NOMO-1 (cell line): ENCODE measurements at regions not wholly inside any gene's neighbourhood (a gene's known extent, or its start where the extent isn't known, plus 50 kb on each side); places are given as distances from the start of the nearest gene placed in this dataset.
"Not testable (repeated sequence)": the region's sequence is repeated elsewhere in the genome, so short reads cannot be mapped to it uniquely, and the experiment has no call there.

ENCODE experiments used
- DNase-seq, 2 experiments: peaks; one replicate each; lab custom pipeline; 2025; ENCODE audit not compliant: unreplicated experiment in 2 of 2; lab: John Stamatoyannopoulos, UW

DNA sequence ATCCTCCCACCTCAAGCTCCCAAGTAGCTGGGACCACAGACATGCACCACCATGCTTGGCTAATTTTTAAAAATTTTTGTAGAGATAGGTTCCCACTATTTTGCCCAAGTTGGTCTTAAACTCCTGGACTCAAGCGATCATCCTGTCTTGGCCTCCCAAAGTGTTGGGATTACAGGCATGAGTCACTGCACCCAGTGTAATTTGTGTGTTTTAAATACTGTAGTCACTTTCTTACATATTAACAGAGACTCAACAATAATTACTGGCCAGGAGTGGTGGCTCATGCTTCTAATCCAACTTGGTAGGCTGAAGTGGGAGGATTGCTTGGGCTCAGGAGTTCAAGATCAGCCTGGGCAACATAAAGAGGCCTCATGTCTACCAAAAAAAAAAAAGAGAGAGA is 293.0 kb downstream of the RDH14 start:
- DNase-seq = no peak

DNA sequence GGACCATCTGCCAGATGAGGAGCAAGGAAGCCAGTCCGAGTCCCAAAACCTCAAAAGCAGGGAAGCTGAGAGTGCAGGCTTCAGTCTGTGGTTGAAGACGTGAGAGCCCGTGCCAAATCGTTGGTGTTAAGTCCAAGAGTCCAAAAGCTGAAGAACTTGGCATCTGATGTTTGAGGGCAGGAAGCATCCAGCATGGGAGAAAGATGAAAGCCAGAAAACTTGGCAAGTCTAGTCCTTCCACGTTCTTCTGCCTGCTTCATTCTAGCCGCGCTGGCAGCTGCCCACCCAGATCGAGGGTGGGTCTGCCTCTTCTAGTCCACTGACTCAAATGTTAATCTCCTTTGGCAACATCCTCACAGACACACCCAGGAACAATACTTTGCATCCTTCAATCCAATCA is 293.8 kb downstream of the RDH14 start:
- not testable (repeated sequence) for DNase-seq

DNA sequence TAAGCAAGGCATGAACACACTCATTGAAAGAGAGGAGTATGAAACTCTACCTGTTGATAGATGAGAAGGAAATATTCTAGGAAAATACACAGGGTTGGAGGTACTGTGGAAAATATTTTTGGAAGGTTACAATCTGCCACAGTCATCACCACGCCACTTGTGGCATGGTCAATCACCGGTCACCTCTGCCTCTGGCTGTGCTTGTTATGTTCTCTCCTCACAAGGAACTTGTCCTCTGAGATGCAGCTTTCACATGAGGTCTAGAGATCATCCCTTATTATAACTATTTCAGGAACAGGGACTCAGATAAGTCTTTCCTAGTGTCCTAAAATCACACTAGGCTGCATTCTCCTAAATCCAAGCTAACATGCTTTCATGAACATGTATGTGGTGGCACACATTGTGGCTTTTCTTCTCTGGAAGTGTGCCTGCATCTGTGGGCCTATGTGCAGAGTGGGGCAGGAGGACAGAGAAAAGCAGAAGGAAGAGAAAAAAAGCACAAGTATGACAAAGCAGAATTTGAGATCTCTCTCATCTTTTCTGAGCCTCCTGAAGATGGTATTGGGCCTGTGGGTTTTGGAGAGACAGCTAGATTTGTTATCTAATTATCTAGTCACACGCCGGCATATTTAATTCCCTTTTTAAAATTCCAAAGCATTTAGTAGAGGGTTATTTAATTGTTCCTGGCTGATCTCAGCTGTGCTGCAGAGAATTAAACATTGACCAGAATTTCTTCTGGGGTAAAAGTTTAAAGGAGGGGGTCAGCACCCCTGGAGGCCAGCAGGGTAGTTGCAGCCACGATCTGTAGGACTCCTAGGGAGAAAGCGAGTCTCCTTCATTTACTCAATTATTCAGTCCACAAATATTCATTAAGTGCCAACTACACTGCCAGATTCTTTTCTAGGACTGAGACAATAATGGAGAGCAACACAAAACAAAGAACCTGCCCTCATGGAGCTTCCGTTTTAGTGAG is 294.6 kb downstream of the RDH14 start:
- no peak for DNase-seq

DNA sequence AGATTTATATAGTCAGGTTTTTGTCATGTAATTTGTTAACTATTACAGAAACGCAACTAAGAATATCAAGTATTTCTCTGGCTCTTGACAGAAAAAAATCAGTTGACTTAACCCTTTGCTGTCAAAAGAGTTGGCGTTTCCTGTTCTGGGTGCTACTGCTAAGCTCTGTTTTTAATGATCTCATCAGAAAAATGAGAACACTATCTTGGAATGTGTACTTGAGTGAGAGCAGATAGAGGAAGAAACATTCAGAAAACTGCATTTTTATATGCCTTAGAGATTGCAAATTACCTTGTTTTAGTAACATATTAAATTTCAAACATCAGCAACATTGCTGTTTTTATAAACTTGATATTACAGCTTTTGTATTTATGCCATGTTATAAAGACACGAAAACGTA is 297.9 kb downstream of the RDH14 start:
- no peak for DNase-seq

DNA sequence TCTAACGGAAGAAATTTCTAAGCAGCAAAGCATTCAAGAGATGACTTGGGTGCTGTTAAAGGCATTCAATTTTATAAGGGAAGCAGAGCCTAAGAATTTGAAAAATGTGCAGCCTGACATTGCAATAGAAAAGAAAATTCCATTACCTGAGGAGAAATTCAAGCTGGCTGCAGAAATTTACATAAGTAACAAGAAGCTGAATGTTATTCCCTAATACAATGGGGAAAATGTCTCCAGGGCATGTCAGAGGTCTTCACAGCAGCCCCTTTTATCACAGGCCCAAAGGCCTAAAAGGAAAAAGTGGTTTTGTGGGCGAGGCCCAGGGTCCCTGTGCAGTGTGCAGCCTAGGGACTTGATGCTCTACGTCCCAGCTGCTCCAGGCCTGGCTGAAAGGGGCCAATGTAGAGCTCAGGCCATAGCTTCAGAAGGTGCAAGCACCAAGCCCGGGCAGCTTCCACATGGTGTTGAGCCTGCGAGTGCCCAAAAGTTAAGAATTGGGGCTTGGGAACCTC is 306.7 kb downstream of the RDH14 start:
- no peak for DNase-seq

DNA sequence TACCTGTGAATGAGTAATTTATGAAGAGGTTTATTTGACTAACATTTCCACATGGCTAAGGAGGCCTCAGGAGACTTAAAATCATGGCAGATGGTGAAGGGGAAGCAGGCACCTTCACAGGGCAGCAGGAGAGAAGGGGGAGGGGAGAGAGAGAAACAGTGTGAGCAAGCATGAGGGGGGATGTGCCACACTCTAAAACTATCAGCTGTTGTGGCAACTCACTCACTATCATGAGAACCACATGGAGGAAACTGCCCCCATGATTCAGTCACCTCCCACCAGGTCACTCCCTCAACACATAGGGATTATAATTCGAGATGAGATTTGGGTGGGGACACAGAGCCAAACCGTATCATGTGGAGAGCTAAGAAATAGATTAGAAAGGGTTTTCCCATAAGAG is 309.0 kb downstream of the RDH14 start:
- DNase-seq = no peak

DNA sequence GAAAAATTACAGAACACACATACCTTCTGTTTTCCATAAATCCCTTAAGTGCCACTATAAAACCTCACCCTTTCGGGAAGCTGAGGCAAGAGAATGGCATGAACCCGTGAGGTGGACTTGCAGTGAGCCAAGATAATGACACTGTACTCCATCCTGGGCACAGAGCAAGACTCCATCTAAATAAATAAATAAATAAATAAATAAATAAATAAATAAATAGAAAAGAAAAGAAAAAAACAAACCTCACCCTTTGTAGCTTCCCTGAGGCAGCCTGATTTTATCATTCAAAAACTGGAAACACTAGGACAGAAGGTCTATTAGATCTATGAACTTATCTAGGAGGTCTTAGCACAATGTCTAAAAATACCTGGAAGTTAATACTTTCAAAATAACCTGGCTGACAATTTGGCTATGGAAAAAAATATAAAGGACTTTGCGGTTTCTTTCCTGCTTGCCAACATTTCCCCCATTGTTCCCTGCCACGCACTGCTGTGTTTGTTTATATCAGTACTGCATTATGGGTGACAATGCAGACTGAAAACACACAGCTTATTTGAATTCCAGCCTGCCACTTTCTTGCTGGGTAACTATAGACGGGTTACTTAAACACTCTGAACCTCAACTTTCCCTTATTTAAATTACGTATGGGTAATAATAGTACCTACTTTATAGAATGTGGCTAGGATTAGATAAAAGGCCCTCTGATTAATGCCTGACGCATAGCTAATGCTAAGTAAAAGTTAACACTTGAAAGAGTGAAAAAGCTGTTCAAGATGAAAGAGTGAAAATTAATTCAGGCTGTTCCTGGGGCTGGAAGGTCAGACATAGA is 313.0 kb downstream of the RDH14 start:
- no peak for DNase-seq

DNA sequence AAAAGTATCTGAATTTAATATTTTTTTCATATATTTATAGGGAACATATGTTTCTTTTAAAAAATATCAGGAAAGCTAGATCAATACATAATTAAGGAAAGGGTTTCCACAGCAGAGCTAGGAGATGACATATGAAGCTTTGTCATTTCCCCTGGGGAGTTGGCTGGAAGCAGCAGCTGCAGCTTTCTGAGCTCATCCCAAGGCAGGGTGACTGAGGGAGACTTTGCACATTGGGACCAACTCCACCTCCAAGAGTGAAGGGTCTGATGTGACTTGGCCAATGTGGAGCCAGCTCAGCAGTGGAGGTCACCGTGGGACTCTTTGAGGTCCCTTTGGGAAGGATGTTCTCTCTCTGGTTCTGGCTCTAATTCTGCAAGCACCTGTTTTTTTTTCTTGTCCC is 315.1 kb downstream of the RDH14 start:
- DNase-seq = no peak

DNA sequence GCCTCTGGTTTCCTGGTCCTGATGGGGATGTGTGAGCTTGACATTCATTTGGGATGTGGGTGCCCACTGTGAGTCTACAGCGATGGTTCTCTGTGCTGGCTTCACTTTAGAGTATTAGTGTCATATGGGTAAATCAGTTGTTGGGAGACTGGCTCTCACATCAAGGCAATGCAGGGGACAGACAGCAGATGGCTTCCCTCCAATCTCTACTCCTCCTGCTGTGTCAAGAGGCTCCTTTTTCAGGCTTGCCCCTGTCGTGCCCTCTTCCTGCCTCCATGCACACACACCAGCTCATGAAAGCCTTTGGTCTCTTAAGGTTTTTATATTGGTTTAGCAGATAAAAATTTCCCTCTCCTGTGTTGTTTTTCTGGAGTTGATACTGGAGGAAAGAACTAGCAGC is 315.6 kb downstream of the RDH14 start:
- no peak for DNase-seq

DNA sequence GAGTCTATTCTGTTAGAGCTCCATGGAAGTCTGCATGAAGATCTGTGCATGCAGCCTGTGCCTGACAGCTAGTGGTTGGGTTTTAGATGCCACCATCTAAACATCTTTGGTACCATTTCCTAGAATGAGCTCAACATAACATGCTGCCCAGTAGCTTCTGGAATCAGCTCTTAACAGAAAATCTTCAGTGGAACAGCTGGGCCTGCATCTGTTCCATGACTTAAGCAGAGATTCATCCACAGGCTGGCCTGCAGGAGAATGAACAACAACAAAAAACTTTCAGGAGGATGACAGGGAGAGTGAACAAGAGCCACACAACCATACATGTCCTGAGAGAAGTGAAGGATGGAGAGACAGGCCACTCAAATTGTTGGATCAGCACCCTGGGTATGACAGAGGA is 316.6 kb downstream of the RDH14 start:
- DNase-seq = no peak

DNA sequence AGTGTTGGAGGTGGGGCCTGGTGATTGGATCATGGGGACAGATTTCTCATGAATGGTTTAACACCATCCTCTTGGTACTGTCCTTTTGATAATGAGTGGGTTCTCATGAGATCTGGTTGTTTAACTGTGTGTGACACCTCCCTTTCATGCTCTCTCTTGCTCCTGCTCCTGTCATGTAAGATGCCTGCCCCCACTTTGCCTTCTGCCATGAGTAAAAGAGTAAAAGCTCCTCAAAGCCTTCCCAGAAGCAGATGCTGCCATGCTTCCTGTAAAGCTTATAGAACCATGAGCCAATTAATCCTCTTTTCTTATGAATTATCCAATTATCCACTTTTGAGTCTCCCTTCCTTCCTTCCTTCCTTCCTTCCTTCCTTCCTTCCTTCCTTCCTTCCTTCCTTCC is 317.7 kb downstream of the RDH14 start:
- DNase-seq = no peak

DNA sequence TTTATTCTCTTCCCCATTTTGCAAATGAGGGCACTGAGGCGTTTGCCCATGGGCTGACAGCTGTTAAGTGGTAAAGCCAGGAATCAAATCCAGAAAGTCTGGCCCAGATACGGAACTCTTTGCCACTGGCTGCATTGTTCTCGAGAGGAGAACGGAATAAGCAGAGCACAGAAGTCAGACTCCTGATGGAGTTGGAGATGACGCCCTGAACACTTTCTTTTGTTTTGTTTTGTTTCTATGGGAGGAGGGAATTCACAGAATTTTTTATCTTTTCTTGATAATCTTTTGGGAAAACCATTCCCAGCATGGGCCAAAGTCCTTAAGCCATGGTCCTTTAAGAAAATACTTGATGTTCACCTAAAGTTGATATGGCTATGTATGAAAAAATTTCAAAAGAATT is 322.2 kb downstream of the RDH14 start:
- no peak for DNase-seq

DNA sequence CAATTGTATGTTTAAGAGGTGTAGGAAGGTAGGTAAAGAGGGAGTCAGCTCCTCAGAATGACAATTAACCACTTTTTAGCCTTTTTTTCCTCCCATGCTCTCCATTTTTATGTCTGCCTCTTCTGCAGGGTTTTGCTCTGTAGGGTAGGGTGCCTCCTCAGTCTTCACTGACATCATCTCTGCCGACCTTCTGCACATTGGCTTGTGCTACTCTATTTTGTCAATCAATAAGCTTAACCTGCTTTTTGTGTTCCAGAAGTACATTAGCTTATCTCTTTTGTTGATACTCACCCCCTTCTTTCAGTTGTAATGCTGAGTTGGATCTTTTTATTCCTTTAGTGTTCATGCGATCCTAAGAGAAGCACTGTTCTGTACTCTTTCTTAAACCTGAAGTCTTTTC is 323.2 kb downstream of the RDH14 start:
- no peak for DNase-seq

DNA sequence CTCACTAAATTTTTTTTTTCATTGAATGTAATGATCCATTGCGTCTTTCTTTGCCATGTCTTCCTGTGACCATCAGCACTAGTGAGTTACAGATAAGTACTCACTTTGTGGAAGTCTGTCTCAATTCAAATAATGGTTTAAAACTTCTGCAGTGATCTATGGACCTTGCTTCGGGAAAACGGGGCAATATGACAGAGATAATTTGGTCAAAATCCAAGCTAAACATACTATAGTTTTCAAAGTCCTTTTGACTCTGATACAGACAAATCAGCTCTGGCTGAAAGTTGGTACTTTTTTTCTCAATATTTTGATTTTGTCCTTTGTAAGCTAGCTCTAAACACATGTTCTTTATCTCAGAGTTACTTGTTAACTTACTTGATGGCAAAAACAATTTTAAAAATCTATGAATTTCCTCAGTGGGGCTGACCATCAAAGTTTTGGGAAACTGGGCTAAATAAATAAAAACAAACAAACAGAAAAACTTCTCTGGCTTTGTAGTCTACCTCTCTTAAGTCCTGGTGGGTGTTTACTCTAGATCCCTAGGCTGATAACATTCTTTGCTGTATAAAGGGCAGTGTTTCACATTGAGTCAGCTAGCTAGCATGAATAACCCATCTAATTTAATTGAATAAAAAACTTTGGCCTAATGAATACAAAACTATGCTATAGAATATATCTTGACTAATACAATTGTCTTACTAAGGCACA is 327.6 kb downstream of the RDH14 start:
- DNase-seq = no peak

DNA sequence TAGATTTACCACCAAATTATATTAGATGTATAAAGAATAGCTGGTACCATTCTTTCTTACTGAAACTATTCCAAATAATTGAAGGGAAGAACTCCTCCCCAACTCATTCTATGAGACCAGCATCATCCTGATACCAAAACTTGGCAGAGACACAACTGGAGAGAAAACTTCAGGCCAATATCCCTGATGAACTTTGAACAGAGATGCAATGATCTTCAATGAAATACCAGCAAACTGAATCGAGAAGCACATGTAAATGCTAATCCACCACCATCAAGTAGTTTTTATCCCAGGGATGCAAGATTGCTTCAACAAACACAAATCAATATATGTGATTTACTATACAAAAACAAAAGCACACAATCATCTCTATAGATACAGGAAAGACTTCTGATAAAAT is 329.8 kb downstream of the RDH14 start:
- DNase-seq = no peak

DNA sequence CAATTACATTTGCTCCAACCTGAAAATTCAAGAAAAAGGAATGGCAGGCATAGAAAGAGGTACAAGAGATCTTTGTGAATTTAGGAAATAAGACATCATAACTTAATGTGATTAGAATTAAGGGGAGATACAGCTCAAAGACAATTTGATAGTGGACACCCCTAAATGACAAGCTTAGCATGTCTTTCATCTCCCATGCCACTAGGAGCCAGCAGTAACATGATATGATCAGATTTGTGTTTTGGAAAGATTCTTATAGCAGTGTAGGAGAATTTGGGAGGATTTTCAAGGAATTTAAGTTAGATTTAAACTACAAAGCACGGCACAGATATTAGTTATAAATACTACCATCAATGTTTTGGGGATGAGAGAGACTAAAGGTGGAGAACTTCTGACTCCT is 340.8 kb downstream of the RDH14 start:
- no peak for DNase-seq

DNA sequence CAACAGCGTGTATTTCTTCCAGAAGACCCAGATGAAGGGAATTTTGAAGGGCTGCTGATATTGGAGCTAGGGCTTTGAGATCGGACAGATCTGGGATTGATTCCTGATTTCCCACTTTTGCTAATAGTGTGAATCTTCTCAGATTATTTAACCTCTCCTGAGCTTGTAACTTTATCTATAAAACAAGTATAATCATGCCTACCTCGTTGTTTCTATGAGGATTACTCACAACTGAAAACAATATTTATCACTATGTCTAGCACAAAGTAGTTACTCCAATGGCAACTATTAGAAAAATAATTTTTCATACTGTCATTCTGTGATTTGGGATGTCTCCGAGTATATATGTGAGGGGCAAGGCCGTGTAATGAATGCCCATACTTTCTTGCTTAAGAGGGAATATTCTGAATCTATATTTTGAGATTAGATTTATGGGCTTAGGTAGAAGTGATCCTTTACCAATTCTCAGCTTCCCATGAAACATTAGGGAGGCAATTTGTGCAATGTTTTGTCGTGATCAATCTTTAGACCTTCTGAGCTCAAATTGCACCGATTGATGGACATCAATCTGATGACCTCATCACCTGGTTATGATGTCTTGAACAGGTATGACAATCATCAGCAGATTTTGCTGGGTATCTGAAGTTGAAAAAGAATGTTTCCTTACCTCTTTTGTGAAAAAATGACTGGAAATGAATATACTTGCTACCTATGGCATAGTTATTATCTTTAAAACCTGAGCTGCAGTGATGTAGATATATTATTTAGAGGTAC is 339.9 kb downstream of the KCNS3 start:
- no peak for DNase-seq

DNA sequence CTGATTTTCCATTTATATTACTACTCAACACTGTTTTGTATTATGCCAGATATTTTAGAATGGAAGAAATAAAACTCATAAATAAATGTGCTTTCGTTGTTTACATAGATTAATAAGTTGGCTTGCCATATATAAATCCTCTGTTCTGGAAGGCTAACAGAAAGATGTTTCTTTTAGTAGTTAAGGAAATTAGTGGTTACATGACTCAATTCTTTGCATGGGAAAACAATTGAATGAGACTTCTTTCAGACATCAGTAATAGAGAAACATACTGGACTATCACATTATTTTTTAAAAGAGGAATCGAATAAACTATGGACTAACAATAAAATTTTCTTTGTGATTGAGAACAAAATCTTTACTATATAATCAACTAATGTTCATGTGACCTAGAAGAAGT is 336.5 kb downstream of the KCNS3 start:
- DNase-seq = no peak

DNA sequence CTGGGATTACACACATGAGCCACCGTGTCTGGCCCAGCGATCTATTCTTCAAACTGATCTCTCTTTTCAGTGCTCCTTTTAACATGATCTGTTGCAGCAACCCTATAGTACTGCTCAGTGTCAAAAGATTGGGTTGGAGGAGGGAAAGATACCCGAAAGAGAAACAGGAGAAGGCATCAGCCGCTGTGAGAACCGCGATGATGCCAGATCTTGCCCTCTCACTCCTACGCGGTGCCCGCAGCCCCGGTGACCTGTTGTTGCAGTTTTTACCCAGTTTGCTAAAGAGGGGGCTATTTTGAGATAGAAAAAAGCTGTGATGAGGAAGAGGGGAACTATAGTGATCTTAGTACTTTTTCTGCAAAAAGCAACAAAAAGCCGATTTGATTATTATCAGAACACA is 335.5 kb downstream of the KCNS3 start:
- no peak for DNase-seq

DNA sequence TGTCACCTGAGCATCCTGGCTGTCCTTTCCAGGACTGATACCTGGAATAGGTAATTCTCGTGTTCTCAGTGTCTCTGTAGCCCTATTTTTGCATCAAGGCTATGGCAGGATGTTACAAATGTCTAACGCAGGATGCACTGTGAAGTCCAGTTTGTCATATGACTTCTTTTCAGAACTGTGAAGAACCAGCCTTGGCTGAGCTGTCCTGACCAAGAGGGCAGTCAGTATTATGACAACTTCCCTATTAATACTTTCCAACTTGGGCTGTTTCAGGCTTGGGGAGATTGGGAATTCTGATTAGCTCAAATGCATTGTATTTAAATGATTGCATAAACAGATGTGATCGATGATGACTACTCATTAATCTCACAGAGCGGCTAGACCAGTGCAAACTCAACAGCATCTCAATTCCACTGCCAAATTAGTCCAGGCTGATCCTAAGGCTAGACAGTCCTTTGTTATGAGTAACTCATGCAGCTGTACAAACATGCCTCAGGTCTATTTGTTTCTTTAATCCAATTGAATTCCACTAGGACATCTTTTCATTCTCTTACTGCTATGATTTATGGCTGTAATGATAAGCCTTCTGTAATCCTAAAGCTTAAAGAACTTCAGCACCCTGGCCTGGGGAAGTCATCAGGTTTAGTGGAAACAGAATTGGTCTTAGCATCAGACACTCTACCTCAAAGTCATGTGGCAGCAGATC is 331.6 kb downstream of the KCNS3 start:
- DNase-seq = no peak
